AG04450 (cell line): ENCODE measurements at regions not wholly inside any gene's neighbourhood (a gene's known extent, or its start where the extent isn't known, plus 50 kb on each side); places are given as distances from the start of the nearest gene placed in this dataset.

Experiments used
- CTCF ChIA-PET: fragments of 300-600, 350-600 bp; formaldehyde crosslinking; extraction: SDS; loops from one replicate; lab custom pipeline; 2022; ENCODE audit warnings: antibody characterized with exemption, inconsistent platforms; lab: Charles Lee
- POLR2A ChIA-PET: fragments of 350-600 bp; formaldehyde crosslinking; extraction: SDS; loops from one replicate; lab custom pipeline; 2021; ENCODE audit warnings: antibody characterized with exemption, inconsistent platforms; lab: Yijun Ruan, JAX
- DNase-seq: peaks from one replicate; pipeline ENCODE4 v3.0.0-alpha.2; 2011; ENCODE audit warnings: low read depth, low spot score
- H3K27ac ChIP-seq: one replicate; pipeline ENCODE4 v1.5.1; 2012; ENCODE audit warnings: low read depth, low read length, control low read depth
- H3K27me3 ChIP-seq: one replicate; pipeline ENCODE4 v1.6.0; 2012; ENCODE audit warnings: low read length; ENCODE audit not compliant: control insufficient read depth, insufficient read depth
- H3K4me3 ChIP-seq: 2 replicates; pipeline ENCODE4 v1.5.1; 2011; ENCODE audit warnings: mild to moderate bottlenecking, low read depth, low read length, control low read depth
- H3K9me3 ChIP-seq: 2 replicates; pipeline ENCODE4 v1.5.1; 2012; ENCODE audit warnings: low read length; ENCODE audit not compliant: control insufficient read depth, insufficient read depth
- CTCF ChIP-seq: IDR thresholded peaks from 2 replicates; pipeline ENCODE4 v1.5.1; 2011; ENCODE audit warnings: low read depth, low read length, control low read depth, inconsistent platforms

GRCh38 chr6:29999416-29999815 lies 57.1 kb downstream of the HLA-A start:
- POLR2A ChIA-PET: no interaction called here
- CTCF ChIA-PET: no interaction called here
- H3K27me3 ChIP-seq: peaks cover 16% of the 10 kb centered on the region
- TF ChIP-seq CTCF: no peak
- no peaks in the 10 kb centered on the region for H3K9me3 ChIP-seq
- H3K27ac ChIP-seq: no peak overlapping the region
- DNase-seq: no peak
- H3K4me3 ChIP-seq: no peak overlapping the region

- no peak for DNase-seq
- no peak overlapping the region for H3K4me3 ChIP-seq
- no peak for TF ChIP-seq CTCF
- no peaks in the 10 kb centered on the region for H3K9me3 ChIP-seq
- ChIA-PET CTCF (no interaction called here), POLR2A (no interaction called here)
- H3K27ac ChIP-seq: no peak overlapping the region
- H3K27me3 ChIP-seq: peaks cover 19% of the 10 kb centered on the region
These were observed 57.9 kb downstream of the HLA-A start for GRCh38 chr6:30000156-30000791.

GRCh38 chr6:30002871-30003270 lies 58.2 kb upstream of the POLR1H start:
- no peak overlapping the region for H3K4me3 ChIP-seq
- ChIA-PET CTCF (no interaction called here), POLR2A (no interaction called here)
- DNase-seq: no peak
- no peak overlapping the region for H3K27ac ChIP-seq
- peaks cover 36% of the 10 kb centered on the region for H3K27me3 ChIP-seq
- no peak for TF ChIP-seq CTCF
- no peaks in the 10 kb centered on the region; the same call in 1 of the 2 replicates for H3K9me3 ChIP-seq

GRCh38 chr6:30005482-30005881 lies 55.6 kb upstream of the POLR1H start:
- no peak for DNase-seq
- CTCF ChIA-PET: interaction anchor here (0.8 kb wide), 1 partner anchor 158 kb away, joined by 3 read pairs; no protein-coding TSS in a partner anchor
- no peaks in the 10 kb centered on the region; the same call in 1 of the 2 replicates for H3K9me3 ChIP-seq
- no peak overlapping the region for H3K4me3 ChIP-seq
- POLR2A ChIA-PET: no interaction called here
- peaks cover 41% of the 10 kb centered on the region for H3K27me3 ChIP-seq
- TF ChIP-seq CTCF: no peak
- no peak overlapping the region for H3K27ac ChIP-seq

GRCh38 chr6:30006170-30007131 lies 54.6 kb upstream of the POLR1H start:
- Histone ChIP-seq H3K27ac (no peak overlapping the region), H3K9me3 (no peaks in the 10 kb centered on the region; the same call in 1 of the 2 replicates), H3K27me3 (peaks cover 41% of the 10 kb centered on the region), H3K4me3 (peak overlapping the region; percentile 43)
- DNase-seq: no peak
- no peak for TF ChIP-seq CTCF
- ChIA-PET POLR2A (no interaction called here), CTCF (interaction anchor here (0.8 kb wide), 1 partner anchor 159 kb away, joined by 3 read pairs; no protein-coding TSS in a partner anchor)
